HG03558 (cell line): ENCODE measurements at regions not wholly inside any gene's neighbourhood (a gene's known extent, or its start where the extent isn't known, plus 50 kb on each side); places are given as distances from the start of the nearest gene placed in this dataset.
"Not testable (repeated sequence)": the region's sequence is repeated elsewhere in the genome, so short reads cannot be mapped to it uniquely, and the experiment has no call there.

Experiments
- ATAC-seq: cut with Tn5 transposase; IDR thresholded peaks from one replicate; pipeline ENCODE4 v1.9.1; 2021; ENCODE audit warnings: moderate number of reproducible peaks; ENCODE audit not compliant: unreplicated experiment; ENCODE audit errors: extremely low read depth

DNA sequence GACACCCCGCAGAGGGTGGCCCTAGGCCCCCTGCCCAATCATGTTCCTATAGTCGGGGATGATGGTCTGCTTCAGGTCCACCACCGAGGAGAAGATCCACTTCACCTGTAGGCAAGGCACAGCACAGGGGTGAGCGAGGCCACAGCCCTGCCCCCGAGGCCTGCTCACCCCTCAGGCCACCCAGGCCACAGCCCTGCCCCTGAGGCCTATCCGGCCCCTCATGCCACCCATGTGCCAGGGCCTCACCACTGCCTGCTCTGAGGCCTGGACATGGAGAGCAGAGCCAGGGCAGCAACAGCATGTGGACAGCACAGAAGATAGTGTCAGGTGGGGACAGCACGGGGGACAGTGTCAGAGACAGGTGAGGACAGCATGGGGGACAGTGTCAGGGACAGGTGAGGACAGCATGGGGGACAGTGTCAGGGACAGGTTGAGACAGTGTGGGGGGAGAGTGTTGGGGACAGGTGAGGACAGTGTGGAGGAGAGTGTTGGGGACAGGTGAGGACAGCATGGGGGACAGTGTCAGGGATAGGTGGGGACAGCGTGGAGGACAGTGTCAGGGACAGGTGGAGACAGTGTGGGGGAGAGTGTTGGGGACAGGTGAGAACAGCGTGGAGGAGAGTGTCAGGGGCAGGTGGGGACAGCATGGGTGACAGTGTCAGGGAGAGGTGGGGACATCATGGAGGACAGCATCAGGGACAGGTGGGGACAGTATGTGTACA is 239.7 kb downstream of the TMEM121 start:
- no peak for ATAC-seq

DNA sequence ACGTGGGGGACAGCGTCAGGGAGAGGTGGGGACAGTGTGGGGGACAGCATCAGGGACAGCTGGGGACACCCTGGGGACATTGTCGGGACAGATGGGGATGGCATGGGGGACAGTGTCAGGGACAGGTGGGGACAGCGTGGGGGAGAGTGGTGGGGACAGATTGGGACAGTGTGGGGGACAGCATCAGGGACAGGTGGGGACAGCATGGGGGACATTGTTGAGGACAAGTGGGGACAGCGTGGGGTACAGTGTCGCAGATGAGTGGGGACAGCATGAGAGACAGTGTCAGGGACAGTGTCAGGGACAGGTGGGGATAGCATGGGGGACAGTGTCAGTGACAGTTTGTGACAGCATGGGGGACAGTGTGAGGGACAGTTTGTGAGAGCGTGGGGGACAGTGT is 240.9 kb downstream of the TMEM121 start:
- ATAC-seq = no peak

DNA sequence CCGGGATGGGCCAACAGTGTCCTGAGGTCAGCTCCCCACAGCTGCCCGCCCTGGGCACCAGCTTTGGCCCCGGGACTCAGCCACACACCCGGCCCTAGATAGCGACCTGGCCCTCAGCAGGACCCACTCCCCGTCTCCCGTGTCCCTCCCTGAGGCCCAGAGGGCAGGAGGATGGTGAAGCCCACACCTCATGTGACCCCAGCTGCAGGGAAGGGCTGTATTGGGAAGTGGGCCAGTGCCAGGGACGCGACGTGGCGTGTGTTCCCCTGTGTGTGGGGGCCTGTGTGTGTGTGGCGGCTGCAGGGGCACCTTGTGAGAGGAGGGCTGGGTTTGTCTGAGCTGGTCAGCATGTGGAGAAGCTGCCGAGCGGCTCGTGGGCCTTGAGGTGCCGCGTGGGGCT is 241.7 kb downstream of the TMEM121 start:
- not testable (repeated sequence) for ATAC-seq

DNA sequence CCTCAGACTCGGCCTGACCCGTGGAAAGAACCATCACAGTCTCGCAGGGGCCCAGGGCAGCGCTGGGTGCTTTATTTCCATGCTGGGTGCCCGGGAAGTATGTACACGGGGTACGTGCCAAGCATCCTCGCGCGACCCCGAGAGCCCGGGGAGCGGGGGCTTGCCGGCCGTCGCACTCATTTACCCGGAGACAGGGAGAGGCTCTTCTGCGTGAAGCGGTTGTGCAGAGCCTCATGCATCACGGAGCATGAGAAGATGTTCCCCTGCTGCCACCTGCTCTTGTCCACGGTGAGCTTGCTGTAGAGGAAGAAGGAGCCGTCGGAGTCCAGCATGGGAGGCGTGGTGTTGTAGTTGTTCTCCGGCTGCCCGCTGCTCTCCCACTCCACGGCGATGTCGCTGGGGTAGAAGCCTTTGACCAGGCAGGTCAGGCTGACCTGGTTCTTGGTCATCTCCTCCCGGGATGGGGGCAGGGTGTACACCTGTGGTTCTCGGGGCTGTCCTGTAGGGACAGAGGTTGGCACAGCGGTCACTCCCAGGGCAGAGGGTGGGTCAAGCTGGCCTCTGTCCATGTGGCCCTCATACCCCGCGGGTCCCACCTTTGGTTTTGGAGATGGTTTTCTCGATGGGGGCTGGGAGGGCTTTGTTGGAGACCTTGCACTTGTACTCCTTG is 242.8 kb downstream of the TMEM121 start:
- ATAC-seq = not testable (repeated sequence)

DNA sequence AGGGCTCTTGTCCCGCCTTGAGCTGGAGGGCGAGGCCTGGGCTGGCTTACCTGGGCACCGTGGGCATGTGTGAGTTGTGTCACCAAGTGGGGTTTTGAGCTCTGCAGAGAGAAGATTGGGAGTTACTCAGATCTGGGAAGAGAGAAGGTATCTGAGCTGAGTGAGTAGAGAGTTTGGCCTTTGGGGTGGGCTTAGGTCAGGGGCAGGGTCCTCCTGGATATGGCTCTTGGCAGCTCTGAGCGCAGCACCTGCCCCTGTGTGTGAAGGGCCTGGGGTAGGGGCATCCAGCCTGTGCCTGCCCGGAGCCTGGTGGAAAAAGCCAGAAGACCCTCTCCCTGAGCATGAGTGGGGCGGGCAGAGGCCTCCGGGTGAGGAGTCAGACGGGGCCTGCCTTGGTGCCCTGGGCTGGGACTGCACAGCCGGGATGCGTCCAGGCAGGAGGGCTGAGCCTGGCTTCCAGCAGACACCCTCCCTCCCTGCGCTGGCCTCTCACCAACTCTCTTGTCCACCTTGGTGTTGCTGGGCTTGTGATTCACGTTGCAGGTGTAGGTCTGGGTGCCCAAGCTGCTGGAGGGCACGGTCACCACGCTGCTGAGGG is 244.3 kb downstream of the TMEM121 start:
- not testable (repeated sequence) for ATAC-seq

DNA sequence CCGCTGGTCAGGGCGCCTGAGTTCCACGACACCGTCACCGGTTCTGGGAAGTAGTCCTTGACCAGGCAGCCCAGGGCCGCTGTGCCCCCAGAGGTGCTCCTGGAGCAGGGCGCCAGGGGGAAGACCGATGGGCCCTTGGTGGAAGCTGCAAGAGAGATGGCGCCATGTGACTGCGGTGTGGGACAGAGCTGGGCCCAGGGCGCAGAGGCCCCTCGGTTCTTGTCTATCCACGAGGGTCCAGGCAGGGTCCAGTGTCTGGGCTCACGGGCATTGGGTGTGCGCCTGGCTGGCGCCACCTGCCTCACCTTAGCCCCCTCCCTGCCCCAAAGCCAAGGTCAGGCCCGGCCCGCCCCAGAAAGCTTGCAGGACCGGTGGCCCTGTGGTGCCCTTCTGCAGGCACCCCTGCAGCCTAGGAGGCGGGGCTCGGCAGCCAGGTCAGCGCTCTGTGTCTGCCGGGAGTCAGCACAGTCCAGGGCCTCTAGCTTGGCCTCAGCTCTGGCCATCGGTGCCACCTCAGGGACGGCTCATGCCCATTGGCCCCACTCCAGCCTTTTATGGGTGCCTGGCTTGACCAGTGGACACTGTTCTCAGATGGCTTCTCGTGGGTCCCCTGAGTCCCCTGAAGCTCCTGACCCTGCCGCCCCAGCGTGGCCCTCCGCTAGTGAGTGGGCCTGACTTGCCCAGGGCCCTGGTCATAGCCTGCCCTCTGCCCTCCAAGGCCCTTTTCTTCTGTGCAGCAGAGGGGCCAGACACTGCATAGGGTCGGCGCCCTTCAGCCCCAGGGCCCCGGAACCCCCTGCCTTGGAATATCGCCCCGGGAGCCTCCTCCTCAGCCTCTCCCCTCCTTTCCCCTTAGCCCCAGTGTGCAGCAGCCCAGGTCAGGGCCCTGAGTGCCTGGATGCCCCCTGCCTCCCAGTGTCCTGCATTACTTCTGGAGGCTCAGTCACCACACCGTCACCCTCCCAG is 245.2 kb downstream of the TMEM121 start:
- not testable (repeated sequence) for ATAC-seq

DNA sequence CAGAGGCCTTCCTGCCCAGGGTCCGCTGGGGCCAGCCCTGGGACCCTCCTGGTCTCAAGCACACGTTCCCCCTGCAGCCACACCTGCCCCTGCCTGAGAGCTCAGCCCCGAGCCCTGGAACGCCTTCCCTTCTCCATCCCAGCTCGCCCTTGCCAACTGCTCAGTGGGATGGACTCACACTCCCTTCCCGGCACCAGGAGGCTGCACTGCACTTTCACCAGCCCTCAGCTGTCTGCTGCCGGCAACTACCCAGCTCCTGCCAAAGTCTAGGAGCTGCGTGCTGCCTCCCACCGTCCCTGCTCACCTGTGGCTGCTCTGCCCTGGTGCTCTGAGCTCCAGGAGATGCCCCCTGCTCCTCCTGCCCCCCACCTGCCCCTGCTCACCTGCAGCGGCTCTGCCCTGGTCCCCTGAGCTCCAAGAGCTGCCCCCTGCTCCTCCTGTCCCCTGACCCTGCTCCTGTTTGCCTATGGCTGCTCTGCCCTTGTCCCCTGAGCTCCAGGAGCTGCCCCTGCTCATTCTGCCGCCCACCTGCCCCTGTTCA is 246.4 kb downstream of the TMEM121 start:
- ATAC-seq = not testable (repeated sequence)

DNA sequence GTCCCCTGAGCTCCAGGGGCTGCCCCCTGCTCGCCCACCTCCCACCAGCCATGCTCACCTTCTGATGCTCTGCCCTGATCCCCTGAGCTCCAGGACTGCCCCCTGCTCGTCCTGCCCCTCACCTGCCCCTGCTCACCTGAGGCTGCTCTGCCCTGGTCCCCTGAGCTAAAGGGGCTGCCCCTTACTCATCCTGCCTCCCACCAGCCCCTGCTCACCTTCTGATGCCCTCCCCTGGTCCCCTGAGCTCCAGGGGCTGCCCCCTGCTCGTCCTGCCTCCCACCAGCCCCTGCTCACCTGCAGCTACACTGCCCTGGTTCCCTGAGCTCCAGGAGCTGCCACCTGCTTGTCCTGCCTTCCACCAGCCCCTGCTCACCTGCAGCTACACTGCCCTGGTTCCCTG is 247.2 kb downstream of the TMEM121 start:
- no peak for ATAC-seq

DNA sequence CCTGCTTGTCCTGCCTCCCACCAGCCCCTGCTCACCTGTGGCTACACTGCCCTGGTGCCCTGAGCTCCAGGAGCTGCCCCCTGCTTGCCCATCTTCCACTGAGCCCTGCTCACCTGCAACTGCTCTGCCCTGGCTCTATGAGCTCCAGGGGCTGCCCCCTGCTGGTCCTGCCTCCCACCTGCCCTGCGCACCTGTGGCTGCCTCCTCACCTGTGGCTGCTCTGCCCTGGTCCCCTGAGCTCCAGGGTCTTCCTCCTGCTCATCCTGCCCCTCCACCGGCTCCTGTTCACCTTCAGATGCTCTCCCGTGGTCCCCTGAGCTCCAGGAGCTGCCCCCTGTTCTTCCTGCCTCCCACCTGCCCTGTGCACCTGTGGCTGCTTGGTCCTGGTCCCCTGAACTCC is 247.6 kb downstream of the TMEM121 start:
- no peak for ATAC-seq

DNA sequence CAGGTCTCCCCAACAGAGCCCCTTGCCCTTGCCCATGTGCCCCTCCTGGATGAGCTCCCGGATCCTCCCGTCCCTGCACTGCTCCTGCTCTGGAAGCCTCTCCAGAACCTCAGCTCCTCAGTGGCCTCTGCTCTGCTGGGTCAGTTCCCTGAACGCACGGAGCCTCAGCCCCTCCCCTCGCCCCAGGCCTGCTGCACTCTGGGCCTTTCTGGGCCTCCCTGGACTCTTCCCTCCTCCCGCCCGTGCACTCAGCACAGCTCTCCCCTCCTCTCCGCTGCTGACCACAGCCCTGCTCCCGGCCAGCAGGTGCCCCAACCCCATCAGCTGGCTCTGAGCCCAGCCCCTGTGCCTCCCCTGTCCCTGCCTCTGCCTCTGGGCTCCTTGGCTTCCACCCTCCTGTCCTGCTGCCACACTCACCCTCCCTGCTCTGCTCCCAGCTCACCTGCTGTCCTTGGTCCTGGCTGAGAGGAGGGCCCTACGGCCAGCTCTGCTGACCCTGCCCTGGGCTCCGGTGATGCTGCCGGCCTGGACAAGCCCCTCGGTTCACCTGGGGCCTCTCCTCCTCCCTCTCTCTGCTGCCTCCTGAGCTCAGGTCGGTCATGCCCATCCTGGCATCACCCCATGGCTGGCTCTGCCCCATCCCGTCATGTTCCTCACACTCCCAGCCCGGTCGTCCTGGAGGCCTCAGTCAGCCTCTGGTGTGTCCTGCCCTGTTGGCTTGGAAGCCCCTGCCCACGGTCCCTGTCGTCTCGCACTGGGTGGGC is 248.4 kb downstream of the TMEM121 start:
- not testable (repeated sequence) for ATAC-seq

DNA sequence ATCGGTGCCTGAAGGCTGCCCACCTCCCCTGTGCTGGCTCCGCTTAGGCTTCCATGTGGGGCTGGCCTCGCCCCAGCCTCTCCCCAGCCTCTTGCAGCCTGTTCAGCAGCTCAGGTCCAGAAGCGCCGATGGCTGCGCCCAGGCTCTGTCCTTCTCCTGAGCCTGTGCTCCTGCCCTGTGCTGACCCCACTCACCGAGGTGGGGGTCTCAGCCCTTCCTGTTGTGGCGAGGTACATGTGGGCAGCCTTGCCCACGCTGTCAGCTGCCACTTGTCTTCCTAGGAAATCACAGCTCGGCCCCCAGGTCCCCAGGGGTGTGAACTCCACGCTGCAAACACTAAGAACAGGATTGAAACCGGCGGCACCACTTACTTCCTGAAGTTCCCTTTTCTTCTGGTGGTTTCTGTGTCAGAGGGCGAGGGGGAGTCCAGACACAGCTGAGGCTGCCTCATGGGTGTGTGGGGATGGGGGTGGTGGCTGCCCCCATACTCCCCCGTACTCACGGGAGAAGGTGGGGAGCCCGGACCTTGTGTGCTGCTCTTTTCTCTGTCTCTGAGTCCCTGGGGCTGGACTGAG is 249.1 kb downstream of the TMEM121 start:
- not testable (repeated sequence) for ATAC-seq

DNA sequence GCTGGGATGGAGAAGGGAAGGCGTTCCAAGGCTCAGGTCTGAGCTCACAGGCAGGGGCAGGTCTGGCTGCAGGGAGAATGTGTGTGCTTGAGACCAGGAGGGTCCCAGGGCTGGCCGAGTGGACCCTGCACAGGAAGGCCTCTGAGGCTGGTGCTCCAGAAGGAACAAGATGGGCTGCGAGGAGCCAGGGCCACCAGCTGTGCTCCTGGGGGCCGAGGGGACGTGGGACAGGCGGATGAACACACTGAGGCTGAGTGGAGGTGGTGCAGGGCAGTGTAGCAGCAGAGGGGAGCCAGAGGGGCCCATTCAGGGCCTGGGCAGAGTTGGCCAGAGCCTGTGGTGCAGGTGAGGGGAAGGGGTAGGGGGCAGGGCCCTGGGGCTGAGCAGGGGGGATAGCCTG is 249.7 kb downstream of the TMEM121 start:
- ATAC-seq = not testable (repeated sequence)

DNA sequence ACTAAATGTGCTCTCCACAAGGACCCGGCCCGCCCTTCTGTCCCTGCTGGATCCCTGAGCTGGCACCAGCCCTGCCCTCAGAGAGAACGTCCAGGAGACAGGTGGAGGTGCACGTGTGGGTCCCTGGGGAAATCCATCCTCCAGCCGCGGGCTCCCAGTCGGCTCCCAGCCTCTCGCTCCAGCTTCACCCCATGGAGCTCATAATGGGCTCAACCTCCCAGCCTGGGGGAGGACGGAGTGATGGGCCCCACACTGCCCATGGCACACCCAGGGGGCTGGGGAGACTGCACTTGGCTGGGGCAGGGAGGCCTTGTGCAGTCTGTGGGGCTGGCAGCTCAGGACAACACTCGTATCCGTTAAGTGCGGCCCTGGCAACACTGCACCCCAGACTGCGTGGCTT is 250.5 kb downstream of the TMEM121 start:
- no peak for ATAC-seq

DNA sequence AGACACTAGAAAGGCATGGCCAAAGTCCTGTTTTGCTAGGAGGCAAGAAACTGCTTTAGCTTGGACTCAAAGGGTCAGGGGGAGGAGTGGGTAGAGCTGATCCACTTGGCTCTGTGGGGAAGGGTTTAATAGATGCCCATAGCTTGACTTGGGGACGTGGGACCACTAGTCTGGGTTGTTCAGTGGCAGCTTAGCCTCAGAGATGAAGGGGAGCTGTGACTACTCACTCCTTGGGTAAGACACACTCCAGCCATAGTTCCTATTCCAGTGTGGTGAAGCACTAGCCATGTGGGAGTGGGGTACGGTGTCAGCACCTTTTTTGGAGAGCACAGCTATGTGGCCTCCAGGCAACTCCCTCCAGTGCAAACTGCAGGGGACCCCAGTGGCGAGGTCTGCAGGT is 257.3 kb downstream of the TMEM121 start:
- no peak for ATAC-seq

DNA sequence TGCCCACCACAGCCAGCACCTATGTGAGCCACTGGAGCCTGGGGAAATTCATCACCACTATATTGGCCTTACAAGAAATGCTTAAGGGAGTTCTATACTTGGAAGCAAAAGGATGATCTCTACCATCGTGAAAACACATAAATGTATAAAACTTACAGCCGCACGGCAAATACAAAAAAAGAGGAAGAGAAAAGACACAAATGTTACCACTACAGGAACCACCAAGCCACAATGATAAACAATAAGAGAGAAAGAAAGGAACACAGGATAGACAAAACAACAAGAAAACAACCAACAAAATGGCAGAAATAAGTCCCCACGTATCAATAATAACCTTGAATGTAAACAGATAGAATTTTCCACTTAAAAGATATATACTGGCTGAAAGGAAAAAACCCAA is 267.5 kb downstream of the TMEM121 start:
- no peak for ATAC-seq

DNA sequence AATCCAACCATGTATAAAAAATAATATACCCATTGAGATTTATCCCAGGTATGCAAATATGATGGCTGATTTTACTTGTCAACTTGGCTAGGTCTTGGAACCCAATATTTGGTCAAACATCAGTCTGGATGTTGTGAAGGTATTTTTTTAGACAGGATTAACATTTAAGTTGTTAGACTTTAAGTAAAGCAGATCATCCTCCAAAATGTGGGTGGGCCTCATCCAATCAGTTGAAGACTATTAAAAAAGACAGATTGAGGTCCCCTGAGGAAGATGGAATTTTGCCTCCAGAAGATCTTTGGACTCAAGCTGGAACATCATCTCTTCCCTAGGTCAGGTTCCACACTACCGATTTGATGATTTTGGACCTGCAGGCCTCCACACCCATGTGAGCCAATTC is 271.2 kb downstream of the TMEM121 start:
- ATAC-seq = no peak

DNA sequence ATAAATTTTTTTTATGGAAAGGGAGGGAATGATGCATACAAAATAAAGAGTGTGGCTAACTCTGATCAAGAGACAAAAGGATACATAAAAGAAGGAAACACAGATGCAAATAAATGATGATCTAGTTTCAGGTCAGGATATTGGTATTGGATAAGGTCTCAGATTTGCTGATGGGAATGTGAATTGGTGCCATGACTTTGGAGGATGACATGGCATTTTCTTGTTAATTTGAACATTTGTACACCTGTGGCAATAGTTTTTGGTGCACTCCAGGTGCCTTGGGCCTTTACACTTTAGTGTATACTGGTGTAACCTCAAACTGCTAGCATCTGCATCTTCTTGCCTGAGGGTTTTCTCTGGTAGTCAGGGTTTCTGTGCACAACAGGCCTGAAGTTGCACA is 279.3 kb downstream of the TMEM121 start:
- ATAC-seq = no peak

DNA sequence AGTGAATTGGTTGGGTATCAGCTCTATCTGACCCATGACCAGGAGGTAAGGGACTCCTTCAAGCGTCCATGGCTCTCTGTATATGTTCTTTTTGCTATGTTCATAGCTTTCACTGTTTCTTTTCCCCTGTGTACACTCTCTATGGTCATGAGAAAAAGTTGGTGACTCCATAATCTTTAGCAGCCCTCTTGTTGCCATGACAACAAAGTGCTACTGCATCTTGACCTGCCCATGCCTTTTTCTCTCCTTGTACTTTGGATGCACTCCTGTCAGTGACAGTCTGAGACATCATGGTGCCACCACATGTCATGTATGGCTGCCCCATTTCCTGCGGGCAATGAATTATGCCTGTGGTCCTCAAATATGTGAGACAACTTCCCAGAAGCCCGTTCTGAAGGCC is 280.2 kb downstream of the TMEM121 start:
- ATAC-seq = no peak
